ENCODE measurements at regions not wholly inside any gene's neighbourhood (a gene's known extent, or its start where the extent isn't known, plus 50 kb on each side); places are given as distances from the start of the nearest gene placed in this dataset.

- Histone ChIP-seq H3K9ac (ENCODE audit: insufficient read length, low read depth) (peak overlapping the region; percentile 80), H3K27me3 (ENCODE audit: insufficient read depth, insufficient read length) (peaks cover 4% of the 10 kb centered on the region), H3K4me1 (ENCODE audit: insufficient read depth, insufficient read length) (peaks cover 27% of the 10 kb centered on the region), H3K36me3 (ENCODE audit: insufficient read depth, insufficient read length, low read length) (no peaks in the 10 kb centered on the region), H3K4me3 (ENCODE audit: insufficient read length, low read depth) (peak overlapping the region; percentile 30), H3K9me3 (ENCODE audit: insufficient read depth, low read length) (no peaks in the 10 kb centered on the region)
- peak; percentile 47 for DNase-seq (ENCODE audit: low read depth, low spot score)
- TF ChIP-seq YY1 (IDR thresholded peaks at IDR 0.05; ENCODE audit: insufficient read depth, insufficient read length) (no peak), ZNF274 (IDR thresholded peaks at IDR 0.05; ENCODE audit: low read depth, low read length) (no peak), SUZ12 (IDR thresholded peaks at IDR 0.05; ENCODE audit: extremely low read depth, insufficient read depth, insufficient read length) (no peak)
These were observed 94.0 kb upstream of the ZMIZ1 start for GRCh38 chr10:78974617-78975317.

- Histone ChIP-seq H3K4me1 (ENCODE audit: insufficient read depth, insufficient read length) (peaks cover 23% of the 10 kb centered on the region), H3K9me3 (ENCODE audit: insufficient read depth, low read length) (no peaks in the 10 kb centered on the region), H3K36me3 (ENCODE audit: insufficient read depth, insufficient read length, low read length) (no peaks in the 10 kb centered on the region), H3K27me3 (ENCODE audit: insufficient read depth, insufficient read length) (peaks cover 4% of the 10 kb centered on the region), H3K4me3 (ENCODE audit: insufficient read length, low read depth) (no peak overlapping the region), H3K9ac (ENCODE audit: insufficient read length, low read depth) (no peak overlapping the region)
- DNase-seq (ENCODE audit: low read depth, low spot score), result no peak
- TF ChIP-seq YY1 (IDR thresholded peaks at IDR 0.05; ENCODE audit: insufficient read depth, insufficient read length) (no peak), SUZ12 (IDR thresholded peaks at IDR 0.05; ENCODE audit: extremely low read depth, insufficient read depth, insufficient read length) (no peak), ZNF274 (IDR thresholded peaks at IDR 0.05; ENCODE audit: low read depth, low read length) (no peak)
These were observed 92.8 kb upstream of the ZMIZ1 start for GRCh38 chr10:78975926-78976325.

- H3K36me3 ChIP-seq (ENCODE audit: insufficient read depth, insufficient read length, low read length), result no peaks in the 10 kb centered on the region
- peaks cover 4% of the 10 kb centered on the region for H3K27me3 ChIP-seq (ENCODE audit: insufficient read depth, insufficient read length)
- peaks cover 28% of the 10 kb centered on the region for H3K4me1 ChIP-seq (ENCODE audit: insufficient read depth, insufficient read length)
- no peak overlapping the region for H3K9ac ChIP-seq (ENCODE audit: insufficient read length, low read depth)
- no peak overlapping the region for H3K4me3 ChIP-seq (ENCODE audit: insufficient read length, low read depth)
- TF ChIP-seq ZNF274 (IDR thresholded peaks at IDR 0.05; ENCODE audit: low read depth, low read length) (no peak), SUZ12 (IDR thresholded peaks at IDR 0.05; ENCODE audit: extremely low read depth, insufficient read depth, insufficient read length) (no peak), YY1 (IDR thresholded peaks at IDR 0.05; ENCODE audit: insufficient read depth, insufficient read length) (no peak)
- no peaks in the 10 kb centered on the region for H3K9me3 ChIP-seq (ENCODE audit: insufficient read depth, low read length)
- no peak for DNase-seq (ENCODE audit: low read depth, low spot score)
These were observed 91.7 kb upstream of the ZMIZ1 start for GRCh38 chr10:78976825-78977755.

- Histone ChIP-seq H3K9ac (ENCODE audit: insufficient read length, low read depth) (no peak overlapping the region), H3K36me3 (ENCODE audit: insufficient read depth, insufficient read length, low read length) (no peaks in the 10 kb centered on the region), H3K9me3 (ENCODE audit: insufficient read depth, low read length) (no peaks in the 10 kb centered on the region), H3K4me3 (ENCODE audit: insufficient read length, low read depth) (no peak overlapping the region), H3K27me3 (ENCODE audit: insufficient read depth, insufficient read length) (peaks cover 4% of the 10 kb centered on the region), H3K4me1 (ENCODE audit: insufficient read depth, insufficient read length) (peaks cover 18% of the 10 kb centered on the region)
- TF ChIP-seq YY1 (IDR thresholded peaks at IDR 0.05; ENCODE audit: insufficient read depth, insufficient read length) (no peak), ZNF274 (IDR thresholded peaks at IDR 0.05; ENCODE audit: low read depth, low read length) (no peak)
- no peak for DNase-seq (ENCODE audit: low read depth, low spot score)
These were observed 88.8 kb upstream of the ZMIZ1 start for GRCh38 chr10:78979938-78980337.

- no peaks in the 10 kb centered on the region for H3K36me3 ChIP-seq (ENCODE audit: insufficient read depth, insufficient read length, low read length)
- H3K4me3 ChIP-seq (ENCODE audit: insufficient read length, low read depth), result no peak overlapping the region
- TF ChIP-seq YY1 (IDR thresholded peaks at IDR 0.05; ENCODE audit: insufficient read depth, insufficient read length) (no peak), SUZ12 (IDR thresholded peaks at IDR 0.05; ENCODE audit: extremely low read depth, insufficient read depth, insufficient read length) (no peak), ZNF274 (IDR thresholded peaks at IDR 0.05; ENCODE audit: low read depth, low read length) (no peak)
- no peaks in the 10 kb centered on the region for H3K9me3 ChIP-seq (ENCODE audit: insufficient read depth, low read length)
- peaks cover 2% of the 10 kb centered on the region for H3K27me3 ChIP-seq (ENCODE audit: insufficient read depth, insufficient read length)
- H3K4me1 ChIP-seq (ENCODE audit: insufficient read depth, insufficient read length), result peaks cover 18% of the 10 kb centered on the region
- H3K9ac ChIP-seq (ENCODE audit: insufficient read length, low read depth), result no peak overlapping the region
- DNase-seq (ENCODE audit: low read depth, low spot score), result no peak
These were observed 88.4 kb upstream of the ZMIZ1 start for GRCh38 chr10:78980354-78980753.

- H3K27me3 ChIP-seq (ENCODE audit: insufficient read depth, insufficient read length), result no peaks in the 10 kb centered on the region
- H3K9me3 ChIP-seq (ENCODE audit: insufficient read depth, low read length), result no peaks in the 10 kb centered on the region
- no peak overlapping the region for H3K4me3 ChIP-seq (ENCODE audit: insufficient read length, low read depth)
- no peak overlapping the region for H3K9ac ChIP-seq (ENCODE audit: insufficient read length, low read depth)
- DNase-seq (ENCODE audit: low read depth, low spot score), result no peak
- TF ChIP-seq YY1 (IDR thresholded peaks at IDR 0.05; ENCODE audit: insufficient read depth, insufficient read length) (no peak), ZNF274 (IDR thresholded peaks at IDR 0.05; ENCODE audit: low read depth, low read length) (no peak), SUZ12 (IDR thresholded peaks at IDR 0.05; ENCODE audit: extremely low read depth, insufficient read depth, insufficient read length) (no peak)
- no peaks in the 10 kb centered on the region for H3K36me3 ChIP-seq (ENCODE audit: insufficient read depth, insufficient read length, low read length)
- H3K4me1 ChIP-seq (ENCODE audit: insufficient read depth, insufficient read length), result peaks cover 18% of the 10 kb centered on the region
These were observed 88.0 kb upstream of the ZMIZ1 start for GRCh38 chr10:78980815-78981214.
